ENCODE measurements at regions not wholly inside any gene's neighbourhood (a gene's known extent, or its start where the extent isn't known, plus 50 kb on each side); places are given as distances from the start of the nearest gene placed in this dataset.
A peak's percentile ranks its signal among the peaks of the same experiment; 100 is the strongest.
"Not testable (repeated sequence)": the region's sequence is repeated elsewhere in the genome, so short reads cannot be mapped to it uniquely, and the experiment has no call there.

- ATAC-seq = peak; percentile 72
Observed at GRCh38 chr6:125597411-125598253, 151.8 kb upstream of the HEY2 start.

GRCh38 chr6:125598422-125598821, 151.0 kb upstream of the HEY2 start:
- ATAC-seq = peak; percentile 97

DNA sequence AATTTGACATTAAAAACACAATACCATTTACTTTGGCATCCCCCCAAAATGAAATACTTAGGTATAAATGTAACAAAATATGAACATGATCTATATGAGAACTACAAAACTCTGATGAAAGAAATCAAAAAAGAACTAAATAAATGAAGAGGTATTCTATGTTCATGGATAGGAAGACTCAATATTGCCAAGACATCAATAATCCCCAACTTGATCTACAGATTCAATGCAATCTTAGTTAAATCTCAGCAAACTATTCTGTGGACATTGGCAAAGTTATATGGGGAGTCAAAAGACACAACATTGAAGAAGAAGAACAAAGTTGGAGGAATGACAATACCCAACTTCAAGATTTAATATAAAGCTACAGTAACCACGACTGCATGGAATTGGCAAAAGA, 145.2 kb upstream of the HEY2 start:
- no peak for ATAC-seq

GRCh38 chr6:125611573-125612344, 137.7 kb upstream of the HEY2 start:
- ATAC-seq = no peak

DNA sequence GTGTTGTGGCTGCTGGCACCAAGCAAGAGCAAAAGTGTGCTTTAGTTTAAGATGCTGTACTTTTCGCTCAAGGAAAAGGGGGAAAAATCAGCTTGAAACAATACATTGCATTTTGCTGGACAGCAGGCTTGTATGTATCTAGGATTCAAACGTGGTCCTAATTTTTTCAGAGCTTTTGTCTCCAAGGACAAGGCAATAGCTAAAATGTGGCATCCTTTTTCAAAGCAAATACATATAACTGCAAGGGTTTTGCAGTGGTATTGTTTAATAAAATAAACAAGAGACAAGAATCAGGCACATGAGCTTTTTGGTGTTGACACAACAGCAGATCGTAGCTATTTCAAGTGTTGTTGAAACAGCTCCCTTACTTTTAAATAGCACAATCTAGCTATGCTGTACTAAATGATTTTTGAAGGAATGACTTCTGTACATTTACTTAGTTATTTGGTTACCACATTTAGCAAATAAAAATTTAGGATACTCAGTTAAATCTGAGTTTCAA, 137.0 kb upstream of the HEY2 start:
- ATAC-seq = no peak

GRCh38 chr6:125618629-125619028, 130.8 kb upstream of the HEY2 start:
- no peak for ATAC-seq

DNA sequence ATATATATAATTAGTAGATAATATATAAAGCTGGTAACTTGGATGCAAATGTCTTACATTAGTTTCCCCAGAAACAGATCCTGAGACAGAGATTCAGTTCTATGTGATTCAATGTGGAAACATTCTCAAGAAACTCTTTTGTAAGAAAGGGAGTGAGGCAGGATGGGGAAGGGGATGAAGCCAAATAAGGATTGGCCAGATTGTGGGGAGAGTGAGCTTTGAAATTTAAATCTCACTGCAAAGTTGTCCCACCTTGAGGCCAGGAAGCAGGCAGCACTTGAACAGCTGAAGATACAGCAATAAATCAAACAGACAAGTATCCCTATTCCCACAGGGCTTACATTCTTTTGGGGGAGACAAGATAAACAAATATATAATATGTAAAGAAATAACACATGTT, 126.3 kb upstream of the HEY2 start:
- no peak for ATAC-seq

GRCh38 chr6:125631165-125631564, 118.3 kb upstream of the HEY2 start:
- no peak for ATAC-seq

DNA sequence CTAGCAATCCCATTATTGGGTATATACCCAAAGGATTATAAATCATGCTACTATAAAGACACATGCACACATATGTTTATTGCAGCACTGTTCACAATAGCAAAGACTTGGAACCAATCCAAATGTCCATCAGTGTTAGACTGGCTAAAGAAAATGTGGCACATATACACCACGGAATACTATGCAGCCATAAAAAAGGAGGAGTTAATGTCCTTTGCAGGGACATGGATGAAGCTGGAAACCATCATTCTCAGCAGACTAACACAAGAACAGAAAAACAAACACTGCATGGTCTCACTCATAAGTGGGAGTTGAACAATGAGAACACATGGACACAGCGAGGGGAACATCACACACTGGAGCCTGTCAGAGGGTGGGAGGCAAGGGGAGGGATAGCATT, 113.4 kb upstream of the HEY2 start:
- not testable (repeated sequence) for ATAC-seq

DNA sequence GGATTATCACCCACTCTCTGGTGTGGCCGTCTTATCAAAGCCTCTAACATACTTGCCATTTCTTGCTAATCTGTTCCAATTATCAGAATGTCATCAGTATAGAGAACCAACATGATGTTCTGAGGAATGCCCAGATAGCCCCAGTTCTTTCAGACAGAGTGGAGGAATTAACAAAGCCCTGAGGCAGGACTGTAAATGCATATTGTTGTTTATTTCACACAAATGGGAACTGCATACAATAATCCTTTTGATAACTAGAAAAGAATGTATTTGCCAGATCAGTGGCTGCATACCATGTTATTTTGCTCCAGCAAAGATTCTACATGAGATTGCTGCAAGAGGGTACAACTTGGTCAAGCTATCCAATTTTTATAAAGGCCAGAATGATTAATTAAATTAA, 112.8 kb upstream of the HEY2 start:
- no peak for ATAC-seq

DNA sequence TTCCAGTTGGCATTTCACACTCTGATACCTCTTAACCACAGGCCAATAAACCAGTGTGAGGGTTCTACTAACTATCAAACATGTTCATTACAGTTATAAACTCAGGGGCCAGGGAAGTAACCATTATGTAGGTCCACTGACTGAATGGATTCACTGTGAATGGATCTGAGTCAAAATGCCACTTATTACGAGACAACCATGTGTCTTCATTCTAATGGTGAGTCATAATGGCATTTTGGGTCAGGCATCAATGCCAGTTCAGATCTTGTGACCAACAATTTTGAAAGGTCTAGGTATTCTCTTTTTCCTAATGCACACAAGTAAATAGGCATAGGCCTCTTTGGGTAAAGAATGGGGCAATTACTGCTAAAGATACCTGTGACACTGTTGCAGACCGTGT, 112.2 kb upstream of the HEY2 start:
- ATAC-seq = no peak

- ATAC-seq = peak; percentile 98
Observed at GRCh38 chr6:125639466-125640020, 109.9 kb upstream of the HEY2 start.

GRCh38 chr6:125640441-125641150, 108.8 kb upstream of the HEY2 start:
- ATAC-seq = no peak

DNA sequence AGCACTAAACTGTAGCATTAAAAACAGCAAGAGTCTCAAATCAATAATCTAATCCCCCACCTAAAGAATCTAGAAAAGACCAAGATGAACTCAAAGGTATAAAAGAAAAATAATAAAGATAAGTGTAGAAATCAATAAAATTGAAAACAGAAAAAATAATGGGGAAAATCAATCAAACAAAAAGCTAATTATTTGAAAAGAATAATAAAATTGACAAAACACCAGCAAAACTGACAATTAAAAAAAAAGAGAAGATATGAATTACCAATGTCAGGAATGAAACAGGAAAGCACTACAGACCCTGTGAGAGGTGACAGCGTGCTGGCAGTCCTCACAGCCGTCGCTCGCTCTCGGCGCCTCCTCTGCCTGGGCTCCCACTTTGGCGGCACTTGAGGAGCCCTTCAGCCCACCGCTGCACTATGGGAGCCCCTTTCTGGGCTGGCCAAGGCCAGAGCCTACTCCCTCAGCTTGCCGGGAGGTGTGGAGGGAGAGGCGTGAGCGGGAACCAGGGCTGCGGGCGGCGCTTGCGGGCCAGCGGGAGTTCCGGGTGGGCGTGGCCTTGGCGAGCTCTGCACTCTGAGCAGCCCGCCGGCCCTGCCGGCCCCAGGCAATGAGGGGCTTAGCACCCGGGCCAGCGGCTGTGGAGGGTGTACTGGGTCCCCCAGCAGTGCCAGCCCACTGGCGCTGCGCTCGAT, 105.3 kb upstream of the HEY2 start:
- ATAC-seq = not testable (repeated sequence)

GRCh38 chr6:125647391-125647790, 102.0 kb upstream of the HEY2 start:
- no peak for ATAC-seq

- not testable (repeated sequence) for ATAC-seq
Observed at GRCh38 chr6:125653752-125654151, 95.7 kb upstream of the HEY2 start.

GRCh38 chr6:125655511-125655910, 93.9 kb upstream of the HEY2 start:
- no peak for ATAC-seq

DNA sequence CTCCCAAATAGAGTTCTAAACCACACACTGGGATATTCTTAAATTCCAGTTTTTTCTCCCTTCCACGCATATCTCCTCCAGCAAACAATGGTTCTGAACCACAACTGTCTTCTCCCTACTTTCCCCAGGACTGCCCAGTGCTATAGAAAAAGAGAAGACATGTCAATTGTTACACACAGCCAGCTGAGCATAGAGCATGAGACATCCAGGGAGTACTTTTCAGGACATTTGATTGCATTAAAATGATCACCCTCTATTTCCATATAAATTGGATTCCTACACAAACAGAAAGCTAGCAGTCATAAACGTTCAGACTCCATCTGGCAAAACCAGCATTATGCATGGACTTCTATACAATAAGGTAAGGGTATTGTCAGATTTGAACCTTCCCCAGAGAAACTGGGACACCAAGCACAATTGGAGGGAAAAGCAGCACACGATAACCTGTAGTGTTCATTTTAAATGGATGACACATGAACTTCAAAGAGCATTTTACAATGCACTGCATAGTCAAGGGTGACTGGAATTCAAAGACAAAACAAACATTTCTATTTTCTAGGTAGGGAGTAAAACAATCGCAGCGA, 93.1 kb upstream of the HEY2 start:
- ATAC-seq = peak; percentile 29

DNA sequence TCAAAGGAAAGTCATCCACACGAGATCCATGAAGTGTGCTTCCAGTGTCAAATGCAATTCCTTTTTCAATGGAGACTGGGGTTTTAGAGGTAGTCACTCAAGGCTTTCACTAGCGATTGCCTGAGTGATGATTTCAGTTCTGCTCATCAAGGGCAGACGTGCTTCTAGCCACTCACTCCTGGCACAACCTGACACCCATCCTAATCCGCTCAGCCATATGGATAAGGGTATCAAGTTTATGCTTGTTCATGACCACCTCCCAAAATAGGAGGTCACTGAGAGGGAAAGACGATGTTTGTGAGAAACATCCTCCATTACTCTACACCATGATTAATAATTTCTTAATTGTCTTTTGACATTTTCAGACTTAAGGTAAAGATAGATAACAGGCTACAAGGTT, 91.3 kb upstream of the HEY2 start:
- ATAC-seq = no peak

- ATAC-seq = no peak
Observed at GRCh38 chr6:125658759-125659431, 90.5 kb upstream of the HEY2 start.

- ATAC-seq = no peak
Observed at GRCh38 chr6:125659887-125660286, 89.5 kb upstream of the HEY2 start.
